ENCODE measurements at regions not wholly inside any gene's neighbourhood (a gene's known extent, or its start where the extent isn't known, plus 50 kb on each side); places are given as distances from the start of the nearest gene placed in this dataset.

DNA sequence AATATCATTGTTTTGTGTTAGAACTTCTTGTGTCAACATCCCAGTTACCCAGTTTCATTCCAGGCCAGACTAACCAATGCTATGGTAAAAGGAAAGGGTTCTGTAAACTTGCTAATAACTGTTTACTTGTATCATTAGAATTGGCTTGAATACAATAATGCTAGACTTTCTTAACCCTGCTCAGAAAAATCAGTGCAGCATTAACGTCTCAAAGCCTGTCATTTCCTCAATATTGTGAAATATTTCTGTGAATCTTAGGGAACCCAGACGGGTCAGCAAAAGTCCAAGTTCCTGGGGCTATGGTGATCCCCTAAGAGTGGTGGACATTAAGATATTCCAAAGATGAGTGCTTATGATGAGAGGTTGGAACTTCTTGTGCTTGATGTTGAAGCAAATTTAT, 541.2 kb upstream of the MAGEB18 start:
- Histone ChIP-seq H3K4me3 (ENCODE audit: low read length) (no peak overlapping the region), H2AFZ (ENCODE audit: low read depth, low read length) (no peak overlapping the region), H3K9me2 (ENCODE audit: insufficient read depth, low read length) (no peaks in the 10 kb centered on the region), H3K79me2 (replicated peaks; ENCODE audit: insufficient read depth, low read length) (no peaks in the 10 kb centered on the region), H3K9ac (ENCODE audit: low read length) (no peak overlapping the region), H4K20me1 (ENCODE audit: insufficient read depth) (no peaks in the 10 kb centered on the region), H3K9me3 (ENCODE audit: low read length) (no peaks in the 10 kb centered on the region), H3F3A (ENCODE audit: insufficient read depth, low read length, poor library complexity, severe bottlenecking) (no peaks in the 10 kb centered on the region), H3K27me3 (ENCODE audit: insufficient read depth, low read depth, low read length) (no peaks in the 10 kb centered on the region), H3K4me2 (ENCODE audit: low read length) (no peak overlapping the region), H3K36me3 (ENCODE audit: insufficient read depth, low read length) (no peaks in the 10 kb centered on the region), H3K27ac (ENCODE audit: low read length) (no peak overlapping the region)
- no peak for TF ChIP-seq RAD21 (conservative IDR thresholded peaks at IDR 0.05)

DNA sequence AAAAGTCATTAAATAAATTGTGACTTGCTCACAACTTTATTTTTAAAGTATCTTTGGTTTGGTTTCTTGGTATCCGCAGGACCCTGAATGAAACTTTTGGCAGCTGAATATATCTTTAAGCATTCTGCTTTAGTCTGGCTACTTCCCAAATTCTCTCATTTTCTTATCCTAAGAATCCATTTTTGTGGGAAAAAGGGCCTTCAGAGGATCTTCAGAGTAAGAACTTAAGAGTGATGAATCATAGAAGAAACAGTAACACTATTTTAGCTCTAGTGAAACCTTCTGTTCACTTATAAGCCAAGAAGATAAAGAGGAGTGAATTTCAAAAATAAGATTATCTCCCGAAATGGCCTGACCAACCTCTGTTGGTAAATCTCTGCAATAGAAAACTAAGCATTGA, 540.6 kb upstream of the MAGEB18 start:
- no peak overlapping the region for H2AFZ ChIP-seq (ENCODE audit: low read depth, low read length)
- TF ChIP-seq, protein P1, sequence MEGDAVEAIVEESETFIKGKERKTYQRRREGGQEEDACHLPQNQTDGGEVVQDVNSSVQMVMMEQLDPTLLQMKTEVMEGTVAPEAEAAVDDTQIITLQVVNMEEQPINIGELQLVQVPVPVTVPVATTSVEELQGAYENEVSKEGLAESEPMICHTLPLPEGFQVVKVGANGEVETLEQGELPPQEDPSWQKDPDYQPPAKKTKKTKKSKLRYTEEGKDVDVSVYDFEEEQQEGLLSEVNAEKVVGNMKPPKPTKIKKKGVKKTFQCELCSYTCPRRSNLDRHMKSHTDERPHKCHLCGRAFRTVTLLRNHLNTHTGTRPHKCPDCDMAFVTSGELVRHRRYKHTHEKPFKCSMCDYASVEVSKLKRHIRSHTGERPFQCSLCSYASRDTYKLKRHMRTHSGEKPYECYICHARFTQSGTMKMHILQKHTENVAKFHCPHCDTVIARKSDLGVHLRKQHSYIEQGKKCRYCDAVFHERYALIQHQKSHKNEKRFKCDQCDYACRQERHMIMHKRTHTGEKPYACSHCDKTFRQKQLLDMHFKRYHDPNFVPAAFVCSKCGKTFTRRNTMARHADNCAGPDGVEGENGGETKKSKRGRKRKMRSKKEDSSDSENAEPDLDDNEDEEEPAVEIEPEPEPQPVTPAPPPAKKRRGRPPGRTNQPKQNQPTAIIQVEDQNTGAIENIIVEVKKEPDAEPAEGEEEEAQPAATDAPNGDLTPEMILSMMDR (IDR thresholded peaks at IDR 0.05; ENCODE audit: poor library complexity, severe bottlenecking) = no peak
- TF ChIP-seq EP300 (conservative IDR thresholded peaks at IDR 0.05; ENCODE audit: poor library complexity, severe bottlenecking) (no peak), MXI1 (conservative IDR thresholded peaks at IDR 0.05; ENCODE audit: poor library complexity, severe bottlenecking) (no peak)
- H3K79me2 ChIP-seq (replicated peaks; ENCODE audit: insufficient read depth, low read length) = no peaks in the 10 kb centered on the region
- no peak overlapping the region for H3K9ac ChIP-seq (ENCODE audit: low read length)
- H3F3A ChIP-seq (ENCODE audit: insufficient read depth, low read length, poor library complexity, severe bottlenecking) = no peaks in the 10 kb centered on the region
- no peak overlapping the region for H3K4me3 ChIP-seq (ENCODE audit: low read length)
- no peaks in the 10 kb centered on the region for H3K9me3 ChIP-seq (ENCODE audit: low read length)
- no peaks in the 10 kb centered on the region for H3K36me3 ChIP-seq (ENCODE audit: insufficient read depth, low read length)
- no peaks in the 10 kb centered on the region for H3K27me3 ChIP-seq (ENCODE audit: insufficient read depth, low read depth, low read length)
- no peaks in the 10 kb centered on the region for H4K20me1 ChIP-seq (ENCODE audit: insufficient read depth)
- no peak overlapping the region for H3K4me2 ChIP-seq (ENCODE audit: low read length)
- H3K9me2 ChIP-seq (ENCODE audit: insufficient read depth, low read length) = no peaks in the 10 kb centered on the region
- H3K27ac ChIP-seq (ENCODE audit: low read length) = no peak overlapping the region

DNA sequence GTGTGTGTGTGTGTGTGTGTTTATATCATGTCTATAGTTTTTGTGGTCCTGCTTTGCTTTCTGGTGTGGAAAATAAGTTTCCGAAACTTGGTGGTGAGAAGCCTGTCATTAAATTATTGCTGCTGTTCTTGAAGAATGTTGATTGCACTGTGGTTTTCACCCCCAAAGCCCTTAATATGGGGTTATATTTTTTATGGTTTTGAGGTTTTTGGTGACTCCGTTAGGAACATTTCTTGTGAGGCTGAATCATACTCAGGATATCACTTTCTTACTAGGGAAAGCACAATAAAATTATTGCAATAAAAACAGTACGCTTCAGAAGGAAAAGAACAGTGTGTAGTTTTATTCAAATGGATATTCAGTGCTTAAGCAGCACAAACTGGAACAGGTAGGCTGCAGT, 539.1 kb upstream of the MAGEB18 start:
- Histone ChIP-seq H3K79me2 (replicated peaks; ENCODE audit: insufficient read depth, low read length) (no peaks in the 10 kb centered on the region), H3K9ac (ENCODE audit: low read length) (no peak overlapping the region), H3K9me2 (ENCODE audit: insufficient read depth, low read length) (no peaks in the 10 kb centered on the region), H3K4me3 (ENCODE audit: low read length) (no peak overlapping the region), H3K27me3 (ENCODE audit: insufficient read depth, low read depth, low read length) (no peaks in the 10 kb centered on the region), H4K20me1 (ENCODE audit: insufficient read depth) (no peaks in the 10 kb centered on the region), H2AFZ (ENCODE audit: low read depth, low read length) (no peak overlapping the region), H3K9me3 (ENCODE audit: low read length) (no peaks in the 10 kb centered on the region), H3K27ac (ENCODE audit: low read length) (no peak overlapping the region), H3K36me3 (ENCODE audit: insufficient read depth, low read length) (no peaks in the 10 kb centered on the region), H3K4me2 (ENCODE audit: low read length) (no peak overlapping the region), H3F3A (ENCODE audit: insufficient read depth, low read length, poor library complexity, severe bottlenecking) (no peaks in the 10 kb centered on the region)
- TF ChIP-seq EP300 (conservative IDR thresholded peaks at IDR 0.05; ENCODE audit: poor library complexity, severe bottlenecking) (no peak), TAF1 (IDR thresholded peaks at IDR 0.05; ENCODE audit: low read depth) (no peak), RAD21 (conservative IDR thresholded peaks at IDR 0.05) (no peak), SMC3 (conservative IDR thresholded peaks at IDR 0.05; ENCODE audit: poor library complexity) (no peak)
- TF ChIP-seq, protein P1 (IDR thresholded peaks at IDR 0.05; ENCODE audit: poor library complexity, severe bottlenecking) = no peak

All from neural cell (in vitro differentiated cells).